ENCODE measurements at regions not wholly inside any gene's neighbourhood (a gene's known extent, or its start where the extent isn't known, plus 50 kb on each side); places are given as distances from the start of the nearest gene placed in this dataset.

DNA sequence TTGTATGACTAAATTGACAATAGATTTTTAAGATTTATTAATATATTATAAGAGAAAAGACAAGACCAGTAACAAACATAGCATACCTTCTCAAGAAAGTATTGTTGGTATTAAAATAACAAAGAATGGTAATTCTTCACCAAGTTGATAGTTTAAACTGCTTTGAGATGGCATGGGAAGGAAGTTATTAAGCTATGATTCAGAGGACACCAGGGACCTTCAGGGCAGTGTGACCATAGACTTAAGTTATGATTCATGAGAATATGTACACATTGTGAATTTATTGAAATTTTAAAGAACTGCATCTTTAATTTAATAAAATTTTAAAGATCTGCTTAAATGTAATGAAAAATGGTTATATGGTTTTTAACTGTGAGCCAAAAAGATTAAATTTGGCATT lies 205.7 kb downstream of the DSEL start:
- TF ChIP-seq, protein P1, sequence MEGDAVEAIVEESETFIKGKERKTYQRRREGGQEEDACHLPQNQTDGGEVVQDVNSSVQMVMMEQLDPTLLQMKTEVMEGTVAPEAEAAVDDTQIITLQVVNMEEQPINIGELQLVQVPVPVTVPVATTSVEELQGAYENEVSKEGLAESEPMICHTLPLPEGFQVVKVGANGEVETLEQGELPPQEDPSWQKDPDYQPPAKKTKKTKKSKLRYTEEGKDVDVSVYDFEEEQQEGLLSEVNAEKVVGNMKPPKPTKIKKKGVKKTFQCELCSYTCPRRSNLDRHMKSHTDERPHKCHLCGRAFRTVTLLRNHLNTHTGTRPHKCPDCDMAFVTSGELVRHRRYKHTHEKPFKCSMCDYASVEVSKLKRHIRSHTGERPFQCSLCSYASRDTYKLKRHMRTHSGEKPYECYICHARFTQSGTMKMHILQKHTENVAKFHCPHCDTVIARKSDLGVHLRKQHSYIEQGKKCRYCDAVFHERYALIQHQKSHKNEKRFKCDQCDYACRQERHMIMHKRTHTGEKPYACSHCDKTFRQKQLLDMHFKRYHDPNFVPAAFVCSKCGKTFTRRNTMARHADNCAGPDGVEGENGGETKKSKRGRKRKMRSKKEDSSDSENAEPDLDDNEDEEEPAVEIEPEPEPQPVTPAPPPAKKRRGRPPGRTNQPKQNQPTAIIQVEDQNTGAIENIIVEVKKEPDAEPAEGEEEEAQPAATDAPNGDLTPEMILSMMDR (conservative IDR thresholded peaks at IDR 0.05), result no peak
- Histone ChIP-seq H3K79me1 (ENCODE audit: insufficient read depth, low read depth, low read length, poor library complexity, severe bottlenecking) (no peaks in the 10 kb centered on the region), H3K23ac (ENCODE audit: insufficient read length, low read depth, low read length) (no peak overlapping the region), H2AK5ac (ENCODE audit: insufficient read length, low read length) (no peak overlapping the region), H3K56ac (ENCODE audit: insufficient read length, low read depth, low read length) (no peak overlapping the region), H3K9me3 (ENCODE audit: control insufficient read depth, low read depth, low read length) (no peaks in the 10 kb centered on the region), H3T11ph (ENCODE audit: low read length) (no peak overlapping the region), H2BK20ac (ENCODE audit: low read depth, low read length, poor library complexity, severe bottlenecking) (no peak overlapping the region), H3K27ac (ENCODE audit: insufficient read length, low read depth, low read length) (no peak overlapping the region), H4K20me1 (ENCODE audit: control insufficient read depth, insufficient read depth, insufficient read length) (no peaks in the 10 kb centered on the region), H3K27me3 (ENCODE audit: insufficient read depth, low read length) (no peaks in the 10 kb centered on the region), H3K23me2 (ENCODE audit: insufficient read length, low read depth, low read length, poor library complexity, severe bottlenecking) (no peaks in the 10 kb centered on the region), H2BK120ac (ENCODE audit: low read depth, low read length, poor library complexity, severe bottlenecking) (no peak overlapping the region), H3K4me1 (ENCODE audit: insufficient read depth, low read length) (no peaks in the 10 kb centered on the region), H2AFZ (ENCODE audit: low read length) (no peak overlapping the region), H2BK15ac (ENCODE audit: low read depth, low read length) (no peak overlapping the region), H4K5ac (ENCODE audit: insufficient read length, low read depth, low read length) (no peak overlapping the region), H3K4ac (ENCODE audit: low read depth, low read length) (no peak overlapping the region), H3K14ac (ENCODE audit: insufficient read depth, low read length) (no peak overlapping the region), H4K8ac (replicated peaks; ENCODE audit: insufficient read length, low read depth, low read length) (no peak overlapping the region), H2BK5ac (ENCODE audit: insufficient read length, low read length) (no peak overlapping the region), H3K4me2 (ENCODE audit: insufficient read depth, insufficient read length, low read length) (no peak overlapping the region), H4K91ac (ENCODE audit: insufficient read length, low read depth, low read length) (no peak overlapping the region), H3K18ac (ENCODE audit: insufficient read length, low read depth, low read length) (no peak overlapping the region), H3K79me2 (ENCODE audit: insufficient read depth, low read length) (no peaks in the 10 kb centered on the region), H3K9ac (ENCODE audit: extremely low read depth, insufficient read length, low read length) (no peak overlapping the region), H2BK12ac (ENCODE audit: insufficient read length, low read depth, low read length) (no peak overlapping the region)
- Mint-ChIP-seq H3K36me3 (ENCODE audit: insufficient read depth in 1 of 3, low read depth in 3 of 3) (no peaks in the 10 kb centered on the region), H3K4me1 (peaks cover 8% of the 10 kb centered on the region in 2 experiments; a peak in 3 of 4 replicates), H3K27me3 (ENCODE audit: low read depth) (no peaks in the 10 kb centered on the region), H3K27ac (no peak overlapping the region), H3K4me3 (no peak overlapping the region), H3K9me3 (no peaks in the 10 kb centered on the region)
- no peak for DNase-seq
